ENCODE measurements at regions not wholly inside any gene's neighbourhood (a gene's known extent, or its start where the extent isn't known, plus 50 kb on each side); places are given as distances from the start of the nearest gene placed in this dataset.

- H3K4me3 ChIP-seq (ENCODE audit: low read length), result no peak overlapping the region
- H3K79me2 ChIP-seq (ENCODE audit: low read length), result no peaks in the 10 kb centered on the region
- no peaks in the 10 kb centered on the region for H4K20me1 ChIP-seq (ENCODE audit: insufficient read depth, low read length)
- no peaks in the 10 kb centered on the region for H3K9me3 ChIP-seq (replicated peaks; ENCODE audit: insufficient read depth, low read length)
- no peaks in the 10 kb centered on the region for H3K27me3 ChIP-seq (replicated peaks; ENCODE audit: insufficient read depth, low read length)
- no peak for DNase-seq
- no peak overlapping the region for H3K4me2 ChIP-seq (ENCODE audit: low read depth, low read length)
- no peaks in the 10 kb centered on the region for H3K9me2 ChIP-seq (replicated peaks; ENCODE audit: insufficient read depth, low read length)
- H3K27ac ChIP-seq (ENCODE audit: low read length), result no peak overlapping the region
- TF ChIP-seq EZH2 (optimal IDR thresholded peaks at IDR 0.05; ENCODE audit: low read depth, low read length) (no peak), CTCF (IDR thresholded peaks at IDR 0.05; ENCODE audit: low read length) (no peak), EZH2phosphoT487 (IDR thresholded peaks at IDR 0.05; ENCODE audit: low read length) (no peak)
- no peak overlapping the region for H3K9ac ChIP-seq (ENCODE audit: low read length)
- H3K4me1 ChIP-seq (ENCODE audit: low read length), result no peaks in the 10 kb centered on the region
- no peaks in the 10 kb centered on the region for H3F3A ChIP-seq (ENCODE audit: insufficient read depth, low read length)
- H2AFZ ChIP-seq (ENCODE audit: low read length), result no peak overlapping the region
- no peaks in the 10 kb centered on the region for H3K36me3 ChIP-seq (replicated peaks; ENCODE audit: insufficient read depth, low read length)
These were observed 1159.1 kb downstream of the PCDH9 start for GRCh38 chr13:66071029-66071428.

- H3K27me3 ChIP-seq (replicated peaks; ENCODE audit: insufficient read depth, low read length), result no peaks in the 10 kb centered on the region
- no peaks in the 10 kb centered on the region for H3K36me3 ChIP-seq (replicated peaks; ENCODE audit: insufficient read depth, low read length)
- H3K4me3 ChIP-seq (ENCODE audit: low read length), result no peak overlapping the region
- no peak overlapping the region for H3K27ac ChIP-seq (ENCODE audit: low read length)
- TF ChIP-seq EZH2 (optimal IDR thresholded peaks at IDR 0.05; ENCODE audit: low read depth, low read length) (no peak), EZH2phosphoT487 (IDR thresholded peaks at IDR 0.05; ENCODE audit: low read length) (no peak), CTCF (IDR thresholded peaks at IDR 0.05; ENCODE audit: low read length) (no peak)
- no peak for DNase-seq
- H3K79me2 ChIP-seq (ENCODE audit: low read length), result no peaks in the 10 kb centered on the region
- H4K20me1 ChIP-seq (ENCODE audit: insufficient read depth, low read length), result no peaks in the 10 kb centered on the region
- H3K9me3 ChIP-seq (replicated peaks; ENCODE audit: insufficient read depth, low read length), result no peaks in the 10 kb centered on the region
- no peaks in the 10 kb centered on the region for H3K4me1 ChIP-seq (ENCODE audit: low read length)
- H3K4me2 ChIP-seq (ENCODE audit: low read depth, low read length), result no peak overlapping the region
- no peaks in the 10 kb centered on the region for H3K9me2 ChIP-seq (replicated peaks; ENCODE audit: insufficient read depth, low read length)
- no peak overlapping the region for H3K9ac ChIP-seq (ENCODE audit: low read length)
- H3F3A ChIP-seq (ENCODE audit: insufficient read depth, low read length), result no peaks in the 10 kb centered on the region
- no peak overlapping the region for H2AFZ ChIP-seq (ENCODE audit: low read length)
These were observed 1160.6 kb downstream of the PCDH9 start for GRCh38 chr13:66069570-66069969.

- Histone ChIP-seq H3K4me1 (ENCODE audit: low read length) (no peaks in the 10 kb centered on the region), H3K9ac (ENCODE audit: low read length) (no peak overlapping the region), H2AFZ (ENCODE audit: low read length) (no peak overlapping the region), H3K79me2 (ENCODE audit: low read length) (no peaks in the 10 kb centered on the region), H3K4me2 (ENCODE audit: low read depth, low read length) (no peak overlapping the region), H3F3A (ENCODE audit: insufficient read depth, low read length) (no peaks in the 10 kb centered on the region), H3K4me3 (ENCODE audit: low read length) (no peak overlapping the region), H3K36me3 (replicated peaks; ENCODE audit: insufficient read depth, low read length) (no peaks in the 10 kb centered on the region), H3K9me2 (replicated peaks; ENCODE audit: insufficient read depth, low read length) (no peaks in the 10 kb centered on the region), H3K9me3 (replicated peaks; ENCODE audit: insufficient read depth, low read length) (no peaks in the 10 kb centered on the region), H4K20me1 (ENCODE audit: insufficient read depth, low read length) (no peaks in the 10 kb centered on the region), H3K27me3 (replicated peaks; ENCODE audit: insufficient read depth, low read length) (no peaks in the 10 kb centered on the region), H3K27ac (ENCODE audit: low read length) (no peak overlapping the region)
- DNase-seq, result no peak
- no peak for TF ChIP-seq CTCF (IDR thresholded peaks at IDR 0.05; ENCODE audit: low read length)
- no peak for TF ChIP-seq EZH2 (optimal IDR thresholded peaks at IDR 0.05; ENCODE audit: low read depth, low read length)
- no peak for TF ChIP-seq EZH2phosphoT487 (IDR thresholded peaks at IDR 0.05; ENCODE audit: low read length)
These were observed 1161.5 kb downstream of the PCDH9 start for GRCh38 chr13:66068683-66069082.

Measured in MM.1S (cell line).